ENCODE measurements at regions not wholly inside any gene's neighbourhood (a gene's known extent, or its start where the extent isn't known, plus 50 kb on each side); places are given as distances from the start of the nearest gene placed in this dataset.
"Not testable (repeated sequence)": the region's sequence is repeated elsewhere in the genome, so short reads cannot be mapped to it uniquely, and the experiment has no call there.

- no peak overlapping the region for H3K9ac ChIP-seq (ENCODE audit: low read depth, low read length)
- H3K9me3 ChIP-seq (ENCODE audit: insufficient read depth, low read depth, low read length) = no peaks in the 10 kb centered on the region
- H3K27me3 ChIP-seq (ENCODE audit: insufficient read depth, low read length) = no peaks in the 10 kb centered on the region
- WGBS = 60% methylated on average over 5 of the region's 5 CpGs
- no peak overlapping the region for H3K4me3 ChIP-seq (ENCODE audit: low read length)
- no peak overlapping the region for H3K27ac ChIP-seq (ENCODE audit: low read depth, low read length)
- H3K4me1 ChIP-seq (ENCODE audit: insufficient read depth, low read length) = no peaks in the 10 kb centered on the region
- no peaks in the 10 kb centered on the region for H3K36me3 ChIP-seq (ENCODE audit: insufficient read depth, low read length)
Observed at GRCh38 chr11:22920939-22921565, 60.8 kb upstream of the CCDC179 start.

GRCh38 chr11:22922672-22923071, 62.4 kb upstream of the CCDC179 start:
- 50% methylated on average over 1 of the region's 1 CpG for WGBS
- Histone ChIP-seq H3K27ac (ENCODE audit: low read depth, low read length) (no peak overlapping the region), H3K36me3 (ENCODE audit: insufficient read depth, low read length) (no peaks in the 10 kb centered on the region), H3K9me3 (ENCODE audit: insufficient read depth, low read depth, low read length) (no peaks in the 10 kb centered on the region), H3K9ac (ENCODE audit: low read depth, low read length) (no peak overlapping the region), H3K4me1 (ENCODE audit: insufficient read depth, low read length) (peaks cover under 1% of the 10 kb centered on the region; the same call in 1 of the 2 replicates), H3K4me3 (ENCODE audit: low read length) (no peak overlapping the region), H3K27me3 (ENCODE audit: insufficient read depth, low read length) (no peaks in the 10 kb centered on the region)

- 90% methylated on average over 1 of the region's 1 CpG for WGBS
- Histone ChIP-seq H3K9me3 (ENCODE audit: insufficient read depth, low read depth, low read length) (no peaks in the 10 kb centered on the region), H3K27me3 (ENCODE audit: insufficient read depth, low read length) (no peaks in the 10 kb centered on the region), H3K4me3 (ENCODE audit: low read length) (no peak overlapping the region), H3K9ac (ENCODE audit: low read depth, low read length) (no peak overlapping the region), H3K4me1 (ENCODE audit: insufficient read depth, low read length) (peaks cover 6% of the 10 kb centered on the region; the same call in 1 of the 2 replicates), H3K27ac (ENCODE audit: low read depth, low read length) (no peak overlapping the region; the same call in 1 of the 2 replicates), H3K36me3 (ENCODE audit: insufficient read depth, low read length) (no peaks in the 10 kb centered on the region)
Observed at GRCh38 chr11:22923561-22923960, 63.3 kb upstream of the CCDC179 start.

- Histone ChIP-seq H3K9ac (ENCODE audit: low read depth, low read length) (no peak overlapping the region), H3K4me1 (ENCODE audit: insufficient read depth, low read length) (peaks cover 6% of the 10 kb centered on the region; the same call in 1 of the 2 replicates), H3K27ac (ENCODE audit: low read depth, low read length) (no peak overlapping the region), H3K27me3 (ENCODE audit: insufficient read depth, low read length) (no peaks in the 10 kb centered on the region), H3K36me3 (ENCODE audit: insufficient read depth, low read length) (no peaks in the 10 kb centered on the region), H3K9me3 (ENCODE audit: insufficient read depth, low read depth, low read length) (no peaks in the 10 kb centered on the region), H3K4me3 (ENCODE audit: low read length) (no peak overlapping the region)
Observed at GRCh38 chr11:22926341-22926740, 66.1 kb upstream of the CCDC179 start.

- Histone ChIP-seq H3K36me3 (ENCODE audit: insufficient read depth, low read length) (no peaks in the 10 kb centered on the region), H3K4me1 (ENCODE audit: insufficient read depth, low read length) (peaks cover 6% of the 10 kb centered on the region; the same call in 1 of the 2 replicates), H3K4me3 (ENCODE audit: low read length) (no peak overlapping the region), H3K9me3 (ENCODE audit: insufficient read depth, low read depth, low read length) (no peaks in the 10 kb centered on the region), H3K9ac (ENCODE audit: low read depth, low read length) (no peak overlapping the region), H3K27ac (ENCODE audit: low read depth, low read length) (no peak overlapping the region), H3K27me3 (ENCODE audit: insufficient read depth, low read length) (no peaks in the 10 kb centered on the region)
- 95% methylated on average over 1 of the region's 2 CpGs for WGBS
Observed at GRCh38 chr11:22927793-22928192, 67.5 kb upstream of the CCDC179 start.

GRCh38 chr11:22928207-22928917, 68.1 kb upstream of the CCDC179 start:
- Histone ChIP-seq H3K9ac (ENCODE audit: low read depth, low read length) (no peak overlapping the region), H3K36me3 (ENCODE audit: insufficient read depth, low read length) (no peaks in the 10 kb centered on the region), H3K4me3 (ENCODE audit: low read length) (no peak overlapping the region), H3K27me3 (ENCODE audit: insufficient read depth, low read length) (no peaks in the 10 kb centered on the region), H3K27ac (ENCODE audit: low read depth, low read length) (no peak overlapping the region), H3K4me1 (ENCODE audit: insufficient read depth, low read length) (peaks cover 6% of the 10 kb centered on the region; the same call in 1 of the 2 replicates), H3K9me3 (ENCODE audit: insufficient read depth, low read depth, low read length) (no peaks in the 10 kb centered on the region)
- WGBS = 93% methylated on average over 3 of the region's 5 CpGs

GRCh38 chr11:22930816-22931594, 70.7 kb upstream of the CCDC179 start:
- Histone ChIP-seq H3K27ac (ENCODE audit: low read depth, low read length) (no peak overlapping the region), H3K27me3 (ENCODE audit: insufficient read depth, low read length) (no peaks in the 10 kb centered on the region), H3K4me1 (ENCODE audit: insufficient read depth, low read length) (peaks cover 6% of the 10 kb centered on the region; the same call in 1 of the 2 replicates), H3K36me3 (ENCODE audit: insufficient read depth, low read length) (no peaks in the 10 kb centered on the region), H3K9ac (ENCODE audit: low read depth, low read length) (no peak overlapping the region), H3K4me3 (ENCODE audit: low read length) (no peak overlapping the region), H3K9me3 (ENCODE audit: insufficient read depth, low read depth, low read length) (no peaks in the 10 kb centered on the region)
- 97% methylated on average over 3 of the region's 5 CpGs for WGBS

GRCh38 chr11:22938691-22939090, 78.4 kb upstream of the CCDC179 start:
- H3K27me3 ChIP-seq (ENCODE audit: insufficient read depth, low read length) = no peaks in the 10 kb centered on the region
- no peaks in the 10 kb centered on the region for H3K4me1 ChIP-seq (ENCODE audit: insufficient read depth, low read length)
- WGBS = 84% methylated on average over 1 of the region's 1 CpG
- H3K4me3 ChIP-seq (ENCODE audit: low read length) = no peak overlapping the region
- peaks cover 4% of the 10 kb centered on the region; the same call in 1 of the 2 replicates for H3K9me3 ChIP-seq (ENCODE audit: insufficient read depth, low read depth, low read length)
- no peak overlapping the region for H3K27ac ChIP-seq (ENCODE audit: low read depth, low read length)
- no peak overlapping the region for H3K9ac ChIP-seq (ENCODE audit: low read depth, low read length)
- no peaks in the 10 kb centered on the region for H3K36me3 ChIP-seq (ENCODE audit: insufficient read depth, low read length)

- not testable (repeated sequence) for H3K4me3 ChIP-seq (ENCODE audit: low read length); H3K9me3 ChIP-seq (ENCODE audit: insufficient read depth, low read depth, low read length); H3K4me1 ChIP-seq (ENCODE audit: insufficient read depth, low read length); H3K36me3 ChIP-seq (ENCODE audit: insufficient read depth, low read length); H3K27ac ChIP-seq (ENCODE audit: low read depth, low read length); H3K27me3 ChIP-seq (ENCODE audit: insufficient read depth, low read length); H3K9ac ChIP-seq (ENCODE audit: low read depth, low read length)
- WGBS = 98% methylated on average over 3 of the region's 3 CpGs
Observed at GRCh38 chr11:22941544-22941943, 81.3 kb upstream of the CCDC179 start.

GRCh38 chr11:22957786-22958185, 97.5 kb upstream of the CCDC179 start:
- H3K36me3 ChIP-seq (ENCODE audit: insufficient read depth, low read length) = no peaks in the 10 kb centered on the region
- H3K9ac ChIP-seq (ENCODE audit: low read depth, low read length) = no peak overlapping the region
- H3K27me3 ChIP-seq (ENCODE audit: insufficient read depth, low read length) = no peaks in the 10 kb centered on the region
- WGBS = 100% methylated on average over 1 of the region's 1 CpG
- no peak overlapping the region for H3K27ac ChIP-seq (ENCODE audit: low read depth, low read length)
- no peaks in the 10 kb centered on the region for H3K9me3 ChIP-seq (ENCODE audit: insufficient read depth, low read depth, low read length)
- H3K4me1 ChIP-seq (ENCODE audit: insufficient read depth, low read length) = no peaks in the 10 kb centered on the region
- no peak overlapping the region for H3K4me3 ChIP-seq (ENCODE audit: low read length)

- no peaks in the 10 kb centered on the region for H3K27me3 ChIP-seq (ENCODE audit: insufficient read depth, low read length)
- peaks cover 3% of the 10 kb centered on the region; the same call in 1 of the 2 replicates for H3K9me3 ChIP-seq (ENCODE audit: insufficient read depth, low read depth, low read length)
- 96% methylated on average over 3 of the region's 3 CpGs for WGBS
- H3K4me3 ChIP-seq (ENCODE audit: low read length) = no peak overlapping the region
- no peak overlapping the region for H3K9ac ChIP-seq (ENCODE audit: low read depth, low read length)
- H3K36me3 ChIP-seq (ENCODE audit: insufficient read depth, low read length) = no peaks in the 10 kb centered on the region
- H3K27ac ChIP-seq (ENCODE audit: low read depth, low read length) = no peak overlapping the region
- no peaks in the 10 kb centered on the region for H3K4me1 ChIP-seq (ENCODE audit: insufficient read depth, low read length)
Observed at GRCh38 chr11:22974251-22974650, 114.0 kb upstream of the CCDC179 start.
